ENCODE measurements at regions not wholly inside any gene's neighbourhood (a gene's known extent, or its start where the extent isn't known, plus 50 kb on each side); places are given as distances from the start of the nearest gene placed in this dataset.

GRCh38 chr3:168815946-168816345 lies 720.2 kb upstream of the GOLIM4 start:
- DNase-seq (ENCODE audit: low read depth, low spot score) = no peak
- dilution Hi-C loops (cut with MboI; ENCODE audit: extremely low pct_ligation_motif_present, low sequenced_read_pairs) = no loop called here
- Histone ChIP-seq H3K4me3 (ENCODE audit: control insufficient read depth in 2 of 3, extremely low read depth in 1 of 3, insufficient read depth in 2 of 3, low read depth in 1 of 3, low read length in 3 of 3) (no peak overlapping the region), H3K4me1 (ENCODE audit: control insufficient read depth, extremely low read depth, insufficient read depth, low read length) (no peaks in the 10 kb centered on the region), H3K9me1 (ENCODE audit: control insufficient read depth, extremely low read depth, insufficient read depth, low read length) (no peaks in the 10 kb centered on the region), H4K20me1 (ENCODE audit: control insufficient read depth, extremely low read depth, insufficient read depth, low read length) (no peaks in the 10 kb centered on the region), H3K4me2 (ENCODE audit: control insufficient read depth, extremely low read depth, insufficient read depth, low read depth, low read length) (no peak overlapping the region), H3K79me2 (ENCODE audit: control insufficient read depth, insufficient read depth, low read length) (no peaks in the 10 kb centered on the region), H3K27me3 (ENCODE audit: control insufficient read depth, extremely low read depth, insufficient read depth, low read length) (no peaks in the 10 kb centered on the region), H3K9ac (ENCODE audit: control insufficient read depth, extremely low read depth, insufficient read depth, low read length) (no peak overlapping the region), H2AFZ (ENCODE audit: control insufficient read depth, low read length) (no peak overlapping the region), H3K9me3 (ENCODE audit: control insufficient read depth, low read depth, low read length) (no peaks in the 10 kb centered on the region), H3K36me3 (ENCODE audit: control insufficient read depth in 2 of 2, extremely low read depth in 1 of 2, insufficient read depth in 2 of 2, low read length in 2 of 2) (no peaks in the 10 kb centered on the region), H3K27ac (ENCODE audit: control insufficient read depth, insufficient read depth, low read length) (no peak overlapping the region)
- TF ChIP-seq, protein P1, sequence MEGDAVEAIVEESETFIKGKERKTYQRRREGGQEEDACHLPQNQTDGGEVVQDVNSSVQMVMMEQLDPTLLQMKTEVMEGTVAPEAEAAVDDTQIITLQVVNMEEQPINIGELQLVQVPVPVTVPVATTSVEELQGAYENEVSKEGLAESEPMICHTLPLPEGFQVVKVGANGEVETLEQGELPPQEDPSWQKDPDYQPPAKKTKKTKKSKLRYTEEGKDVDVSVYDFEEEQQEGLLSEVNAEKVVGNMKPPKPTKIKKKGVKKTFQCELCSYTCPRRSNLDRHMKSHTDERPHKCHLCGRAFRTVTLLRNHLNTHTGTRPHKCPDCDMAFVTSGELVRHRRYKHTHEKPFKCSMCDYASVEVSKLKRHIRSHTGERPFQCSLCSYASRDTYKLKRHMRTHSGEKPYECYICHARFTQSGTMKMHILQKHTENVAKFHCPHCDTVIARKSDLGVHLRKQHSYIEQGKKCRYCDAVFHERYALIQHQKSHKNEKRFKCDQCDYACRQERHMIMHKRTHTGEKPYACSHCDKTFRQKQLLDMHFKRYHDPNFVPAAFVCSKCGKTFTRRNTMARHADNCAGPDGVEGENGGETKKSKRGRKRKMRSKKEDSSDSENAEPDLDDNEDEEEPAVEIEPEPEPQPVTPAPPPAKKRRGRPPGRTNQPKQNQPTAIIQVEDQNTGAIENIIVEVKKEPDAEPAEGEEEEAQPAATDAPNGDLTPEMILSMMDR (optimal IDR thresholded peaks at IDR 0.05 in 1 of 3, IDR thresholded peaks at IDR 0.05 in 1 of 3, conservative IDR thresholded peaks at IDR 0.05 in 1 of 3; ENCODE audit: extremely low read depth in 1 of 3, insufficient read depth in 2 of 3, low read length in 3 of 3) = no peak
- no peak for TF ChIP-seq EZH2 (IDR thresholded peaks at IDR 0.05; ENCODE audit: low read length)
- no peak for FAIRE-seq

- Histone ChIP-seq H3K4me1 (ENCODE audit: control insufficient read depth, extremely low read depth, insufficient read depth, low read length) (no peaks in the 10 kb centered on the region), H4K20me1 (ENCODE audit: control insufficient read depth, extremely low read depth, insufficient read depth, low read length) (no peaks in the 10 kb centered on the region), H2AFZ (ENCODE audit: control insufficient read depth, low read length) (no peak overlapping the region), H3K4me3 (ENCODE audit: control insufficient read depth in 2 of 3, extremely low read depth in 1 of 3, insufficient read depth in 2 of 3, low read depth in 1 of 3, low read length in 3 of 3) (no peak overlapping the region), H3K9ac (ENCODE audit: control insufficient read depth, extremely low read depth, insufficient read depth, low read length) (no peak overlapping the region), H3K9me1 (ENCODE audit: control insufficient read depth, extremely low read depth, insufficient read depth, low read length) (no peaks in the 10 kb centered on the region), H3K9me3 (ENCODE audit: control insufficient read depth, low read depth, low read length) (no peaks in the 10 kb centered on the region), H3K27me3 (ENCODE audit: control insufficient read depth, extremely low read depth, insufficient read depth, low read length) (no peaks in the 10 kb centered on the region), H3K4me2 (ENCODE audit: control insufficient read depth, extremely low read depth, insufficient read depth, low read depth, low read length) (no peak overlapping the region), H3K79me2 (ENCODE audit: control insufficient read depth, insufficient read depth, low read length) (no peaks in the 10 kb centered on the region), H3K27ac (ENCODE audit: control insufficient read depth, insufficient read depth, low read length) (no peak overlapping the region), H3K36me3 (ENCODE audit: control insufficient read depth in 2 of 2, extremely low read depth in 1 of 2, insufficient read depth in 2 of 2, low read length in 2 of 2) (no peaks in the 10 kb centered on the region)
- TF ChIP-seq, protein P1 (optimal IDR thresholded peaks at IDR 0.05 in 1 of 3, IDR thresholded peaks at IDR 0.05 in 1 of 3, conservative IDR thresholded peaks at IDR 0.05 in 1 of 3; ENCODE audit: extremely low read depth in 1 of 3, insufficient read depth in 2 of 3, low read length in 3 of 3) = no peak
- no peak for TF ChIP-seq EZH2 (IDR thresholded peaks at IDR 0.05; ENCODE audit: low read length)
- DNase-seq (ENCODE audit: low read depth, low spot score) (no peak), FAIRE-seq (no peak)
- dilution Hi-C loops (cut with MboI; ENCODE audit: extremely low pct_ligation_motif_present, low sequenced_read_pairs) = no loop called here
Observed at GRCh38 chr3:168813225-168813802, 717.6 kb upstream of the GOLIM4 start.

All from keratinocyte (primary cell).